Ascending aorta (tissue), 2 donors: ENCODE measurements at regions not wholly inside any gene's neighbourhood (a gene's known extent, or its start where the extent isn't known, plus 50 kb on each side); places are given as distances from the start of the nearest gene placed in this dataset.

ENCODE experiments used
- DNase-seq, 2 donors: peaks; one replicate each; pipeline ENCODE4 v3.0.0-alpha.2; 2019; ENCODE audit warnings: low spot score in 2 of 2
- H3K27ac ChIP-seq, 2 donors: fragments of 200-600 bp; sonication (generic); one replicate each; pipeline ENCODE4 v1.5.1; 2016 to 2017; ENCODE audit warnings: mild to moderate bottlenecking in 1 of 2
- H3K27me3 ChIP-seq: fragments of 200-600 bp; sonication (generic); one replicate; pipeline ENCODE4 v1.5.1; 2017
- H3K36me3 ChIP-seq, 2 donors: fragments of 200-600 bp; sonication (generic); one replicate each; pipeline ENCODE4 v1.5.1; 2016
- H3K4me1 ChIP-seq, 2 donors: fragments of 200-600 bp; sonication (generic); one replicate each; pipeline ENCODE4 v1.5.1; 2016 to 2017; ENCODE audit warnings: mild to moderate bottlenecking in 1 of 2
- H3K4me3 ChIP-seq, 2 donors: fragments of 200-600 bp; sonication (generic); one replicate each; pipeline ENCODE4 v1.5.1; 2016 to 2017; ENCODE audit warnings: mild to moderate bottlenecking in 1 of 2
- H3K9me3 ChIP-seq, 2 donors: fragments of 200-600 bp; sonication (generic); one replicate each; pipeline ENCODE4 v1.5.1; 2016
- intact Hi-C: fragments of 100-400 bp; cut with DNase I; formaldehyde crosslinking; loops from one replicate; pipeline ENCODE4 v1.15.1; 2023
- TF ChIP-seq, protein P1 (sequence below), 3 experiments: fragments of 200-600 bp in 2 of 3; fragments of 450-650 bp in 1 of 3; sonication (generic) in 2 of 3; IDR thresholded peaks; one replicate each; pipeline ENCODE4 v1.5.1; 2016 to 2019; ENCODE audit warnings: antibody characterized with exemption in 3 of 3, mild to moderate bottlenecking in 1 of 3, moderate library complexity in 1 of 3

DNA sequence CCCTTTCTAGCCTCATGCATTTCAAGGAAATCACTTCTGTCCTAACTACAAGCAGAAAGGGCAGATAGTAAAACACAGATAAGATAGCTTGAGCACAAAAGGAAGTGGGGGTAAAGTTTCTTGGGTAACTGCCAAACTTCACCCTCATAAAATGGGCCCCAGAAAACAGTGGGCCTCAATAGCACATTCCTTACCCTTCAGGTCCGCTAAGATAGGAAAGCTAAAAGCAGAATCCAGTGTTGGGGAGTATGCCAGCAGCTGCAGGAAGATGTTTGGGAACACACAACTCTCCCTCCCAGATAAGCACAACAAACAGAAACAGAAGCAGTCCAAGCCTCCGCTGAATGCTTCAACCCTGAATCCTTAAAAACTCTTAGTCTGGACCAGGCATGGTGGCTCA, 110.9 kb upstream of the MGAT4C start:
- H3K27me3 ChIP-seq, result no peaks in the 10 kb centered on the region
- DNase-seq, result no peak
- H3K36me3 ChIP-seq, result no peaks in the 10 kb centered on the region
- H3K4me1 ChIP-seq, result no peaks in the 10 kb centered on the region
- TF ChIP-seq, protein P1, sequence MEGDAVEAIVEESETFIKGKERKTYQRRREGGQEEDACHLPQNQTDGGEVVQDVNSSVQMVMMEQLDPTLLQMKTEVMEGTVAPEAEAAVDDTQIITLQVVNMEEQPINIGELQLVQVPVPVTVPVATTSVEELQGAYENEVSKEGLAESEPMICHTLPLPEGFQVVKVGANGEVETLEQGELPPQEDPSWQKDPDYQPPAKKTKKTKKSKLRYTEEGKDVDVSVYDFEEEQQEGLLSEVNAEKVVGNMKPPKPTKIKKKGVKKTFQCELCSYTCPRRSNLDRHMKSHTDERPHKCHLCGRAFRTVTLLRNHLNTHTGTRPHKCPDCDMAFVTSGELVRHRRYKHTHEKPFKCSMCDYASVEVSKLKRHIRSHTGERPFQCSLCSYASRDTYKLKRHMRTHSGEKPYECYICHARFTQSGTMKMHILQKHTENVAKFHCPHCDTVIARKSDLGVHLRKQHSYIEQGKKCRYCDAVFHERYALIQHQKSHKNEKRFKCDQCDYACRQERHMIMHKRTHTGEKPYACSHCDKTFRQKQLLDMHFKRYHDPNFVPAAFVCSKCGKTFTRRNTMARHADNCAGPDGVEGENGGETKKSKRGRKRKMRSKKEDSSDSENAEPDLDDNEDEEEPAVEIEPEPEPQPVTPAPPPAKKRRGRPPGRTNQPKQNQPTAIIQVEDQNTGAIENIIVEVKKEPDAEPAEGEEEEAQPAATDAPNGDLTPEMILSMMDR (IDR thresholded peaks at IDR 0.05), result no peak
- intact Hi-C loops, result no loop called here
- no peak overlapping the region for H3K4me3 ChIP-seq
- H3K27ac ChIP-seq, result no peak overlapping the region
- no peaks in the 10 kb centered on the region for H3K9me3 ChIP-seq

DNA sequence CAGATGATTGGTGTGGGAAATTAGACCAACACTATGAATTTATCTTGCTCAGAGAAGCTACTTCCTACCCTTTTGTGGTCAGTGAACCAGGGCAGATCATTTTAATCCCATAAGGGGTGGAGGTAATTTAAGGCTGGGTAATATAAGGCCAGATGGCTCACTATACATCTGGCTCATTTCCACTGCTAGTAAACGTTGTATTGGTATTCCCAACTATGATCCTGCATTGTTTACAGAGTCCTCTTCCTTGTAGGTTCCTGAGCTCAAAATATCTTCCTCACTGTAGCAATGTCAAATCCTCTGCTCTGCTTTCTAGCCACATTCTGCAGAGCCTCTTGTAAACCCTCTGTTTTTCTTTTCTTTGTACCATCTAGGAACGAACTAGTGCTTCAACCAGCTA, 93.0 kb upstream of the MGAT4C start:
- no peaks in the 10 kb centered on the region for H3K36me3 ChIP-seq
- no peak overlapping the region for H3K4me3 ChIP-seq
- H3K9me3 ChIP-seq, result no peaks in the 10 kb centered on the region
- intact Hi-C loops, result no loop called here
- no peak overlapping the region for H3K27ac ChIP-seq
- DNase-seq, result no peak
- TF ChIP-seq, protein P1 (IDR thresholded peaks at IDR 0.05), result no peak
- no peaks in the 10 kb centered on the region for H3K4me1 ChIP-seq
- no peaks in the 10 kb centered on the region for H3K27me3 ChIP-seq

DNA sequence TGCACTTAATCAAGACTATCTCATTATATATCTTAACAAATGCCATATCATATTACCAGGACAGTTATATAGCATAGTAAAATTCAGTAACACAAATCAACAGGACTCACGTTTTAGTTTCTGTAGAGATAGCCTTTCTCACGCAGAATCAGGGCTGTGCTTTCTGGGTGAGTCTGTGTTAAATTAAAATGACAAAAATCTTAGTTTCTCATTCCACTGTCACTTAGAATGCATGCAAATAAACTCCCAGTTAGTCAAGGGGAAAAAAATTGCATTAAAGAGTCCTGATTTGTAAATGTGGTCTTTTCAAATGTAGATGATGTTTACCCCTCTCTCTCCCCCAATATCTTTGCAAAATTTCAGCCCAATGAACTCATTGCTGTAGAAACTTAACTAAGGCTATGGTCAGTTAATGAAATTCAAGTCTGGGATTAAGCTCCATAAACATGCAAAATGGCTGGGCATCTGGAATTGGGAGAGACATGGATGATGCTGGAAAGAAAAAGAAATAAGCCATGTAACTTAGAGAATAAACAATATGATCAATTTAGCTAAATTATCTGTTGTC, 77.8 kb upstream of the MGAT4C start:
- intact Hi-C loops, result no loop called here
- H3K27me3 ChIP-seq, result no peaks in the 10 kb centered on the region
- H3K27ac ChIP-seq, result no peak overlapping the region
- DNase-seq, result no peak
- no peak overlapping the region for H3K4me3 ChIP-seq
- TF ChIP-seq, protein P1 (IDR thresholded peaks at IDR 0.05), result no peak
- no peaks in the 10 kb centered on the region for H3K9me3 ChIP-seq
- no peaks in the 10 kb centered on the region for H3K36me3 ChIP-seq
- no peaks in the 10 kb centered on the region for H3K4me1 ChIP-seq

DNA sequence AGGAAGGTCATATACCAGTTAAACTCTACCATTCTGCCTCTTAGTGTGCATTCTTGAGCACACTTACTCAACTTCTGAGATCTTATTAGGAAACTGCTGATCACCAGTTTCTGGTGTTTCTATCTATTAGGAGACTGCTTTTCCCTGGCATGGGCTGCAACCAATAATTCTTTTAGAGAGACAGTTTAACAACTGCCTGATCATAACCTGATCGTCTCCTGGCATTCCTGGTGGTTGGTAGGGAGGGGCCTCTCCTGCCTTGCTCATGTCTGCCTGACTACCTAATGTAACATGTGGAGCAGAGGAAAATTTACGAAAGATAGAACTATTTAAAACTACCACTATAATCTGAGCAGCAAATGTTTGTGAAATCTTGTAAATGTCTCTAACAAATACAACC, 75.3 kb upstream of the MGAT4C start:
- Histone ChIP-seq H3K9me3 (no peaks in the 10 kb centered on the region), H3K4me1 (no peaks in the 10 kb centered on the region), H3K36me3 (no peaks in the 10 kb centered on the region), H3K4me3 (no peak overlapping the region), H3K27ac (no peak overlapping the region), H3K27me3 (no peaks in the 10 kb centered on the region)
- TF ChIP-seq, protein P1 (IDR thresholded peaks at IDR 0.05), result no peak
- DNase-seq, result no peak
- intact Hi-C loops, result no loop called here

DNA sequence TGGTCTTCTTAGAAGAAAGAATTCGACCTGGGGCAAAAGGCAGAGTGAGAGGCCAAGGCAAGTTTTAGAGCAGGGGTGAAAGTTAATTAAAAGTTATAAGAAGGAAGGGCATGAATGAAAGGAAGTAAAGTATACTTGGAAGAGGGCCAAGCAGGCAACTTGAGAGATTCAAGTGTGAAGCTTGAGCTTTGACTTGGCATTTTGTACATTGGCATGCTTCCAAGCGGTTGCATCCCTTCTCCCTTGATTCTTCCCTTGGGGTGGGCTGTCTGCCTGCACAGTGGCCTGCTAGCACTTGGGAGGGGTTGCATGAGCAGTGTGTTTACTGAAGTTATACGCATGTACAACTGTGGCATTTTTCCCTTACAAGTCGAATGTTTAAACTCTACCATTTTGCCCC, 74.8 kb upstream of the MGAT4C start:
- Histone ChIP-seq H3K36me3 (no peaks in the 10 kb centered on the region), H3K4me1 (no peaks in the 10 kb centered on the region), H3K9me3 (no peaks in the 10 kb centered on the region), H3K27ac (no peak overlapping the region), H3K27me3 (no peaks in the 10 kb centered on the region), H3K4me3 (no peak overlapping the region)
- intact Hi-C loops, result no loop called here
- TF ChIP-seq, protein P1 (IDR thresholded peaks at IDR 0.05), result no peak
- DNase-seq, result no peak

DNA sequence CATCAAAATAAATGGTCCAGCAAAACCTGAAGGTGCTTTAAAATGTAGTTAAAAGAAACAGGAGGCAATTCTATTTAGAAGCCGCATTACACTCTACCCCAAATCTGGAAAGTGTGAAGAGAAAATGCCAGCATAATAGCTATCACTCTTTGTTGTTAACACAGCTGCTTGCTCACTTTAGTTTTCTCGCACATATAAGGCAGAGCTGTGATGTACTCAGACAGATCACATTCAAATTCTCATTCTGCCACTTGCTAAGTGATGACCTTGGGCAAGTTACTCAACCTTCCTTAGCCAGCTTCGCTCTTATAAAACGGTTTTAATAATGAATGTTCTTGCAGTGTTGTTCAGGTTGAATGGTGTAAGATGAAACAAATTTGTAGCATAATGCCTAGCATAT, 56.0 kb upstream of the MGAT4C start:
- Histone ChIP-seq H3K4me1 (no peaks in the 10 kb centered on the region), H3K27me3 (no peaks in the 10 kb centered on the region), H3K9me3 (no peaks in the 10 kb centered on the region), H3K36me3 (no peaks in the 10 kb centered on the region), H3K4me3 (no peak overlapping the region), H3K27ac (no peak overlapping the region)
- no peak for DNase-seq
- TF ChIP-seq, protein P1 (IDR thresholded peaks at IDR 0.05), result no peak
- intact Hi-C loops, result no loop called here
